ENCODE measurements at regions not wholly inside any gene's neighbourhood (a gene's known extent, or its start where the extent isn't known, plus 50 kb on each side); places are given as distances from the start of the nearest gene placed in this dataset.
"Not testable (repeated sequence)": the region's sequence is repeated elsewhere in the genome, so short reads cannot be mapped to it uniquely, and the experiment has no call there.

GRCh38 chr11:129747071-129747470 lies 68.6 kb upstream of the TMEM45B start:
- H3K27me3 ChIP-seq (replicated peaks; ENCODE audit: control insufficient read depth, insufficient read depth, low read length, poor library complexity, severe bottlenecking), result no peaks in the 10 kb centered on the region
- DNase-seq, result no peak
- peaks cover 8% of the 10 kb centered on the region for H3K4me1 ChIP-seq (ENCODE audit: control insufficient read depth, insufficient read depth, low read length, poor library complexity, severe bottlenecking)
- H3K4me3 ChIP-seq (ENCODE audit: insufficient read depth, low read depth, low read length, poor library complexity, severe bottlenecking), result no peak overlapping the region
- H3K9me3 ChIP-seq (ENCODE audit: control insufficient read depth, low read length), result no peaks in the 10 kb centered on the region
- no peaks in the 10 kb centered on the region for H3K36me3 ChIP-seq (ENCODE audit: control insufficient read depth, insufficient read depth, low read length)
- H3K27ac ChIP-seq (ENCODE audit: insufficient read depth, low read length, poor library complexity, severe bottlenecking), result no peak overlapping the region

- Histone ChIP-seq H3K9me3 (ENCODE audit: control insufficient read depth, low read length) (no peaks in the 10 kb centered on the region), H3K4me3 (ENCODE audit: insufficient read depth, low read depth, low read length, poor library complexity, severe bottlenecking) (no peak overlapping the region), H3K36me3 (ENCODE audit: control insufficient read depth, insufficient read depth, low read length) (no peaks in the 10 kb centered on the region), H3K27ac (ENCODE audit: insufficient read depth, low read length, poor library complexity, severe bottlenecking) (no peak overlapping the region), H3K27me3 (replicated peaks; ENCODE audit: control insufficient read depth, insufficient read depth, low read length, poor library complexity, severe bottlenecking) (no peaks in the 10 kb centered on the region), H3K4me1 (ENCODE audit: control insufficient read depth, insufficient read depth, low read length, poor library complexity, severe bottlenecking) (peaks cover 8% of the 10 kb centered on the region)
- DNase-seq, result no peak
These were observed 66.5 kb upstream of the TMEM45B start for GRCh38 chr11:129749141-129749540.

GRCh38 chr11:129750343-129751292 lies 65.0 kb upstream of the TMEM45B start:
- Histone ChIP-seq H3K4me3 (ENCODE audit: insufficient read depth, low read depth, low read length, poor library complexity, severe bottlenecking) (peak overlapping the region; percentile 36), H3K27me3 (replicated peaks; ENCODE audit: control insufficient read depth, insufficient read depth, low read length, poor library complexity, severe bottlenecking) (no peaks in the 10 kb centered on the region), H3K9me3 (ENCODE audit: control insufficient read depth, low read length) (no peaks in the 10 kb centered on the region), H3K4me1 (ENCODE audit: control insufficient read depth, insufficient read depth, low read length, poor library complexity, severe bottlenecking) (peaks cover 8% of the 10 kb centered on the region), H3K27ac (ENCODE audit: insufficient read depth, low read length, poor library complexity, severe bottlenecking) (no peak overlapping the region), H3K36me3 (ENCODE audit: control insufficient read depth, insufficient read depth, low read length) (no peaks in the 10 kb centered on the region)
- DNase-seq, result peak; percentile 52 to 67 (median 54)

DNA sequence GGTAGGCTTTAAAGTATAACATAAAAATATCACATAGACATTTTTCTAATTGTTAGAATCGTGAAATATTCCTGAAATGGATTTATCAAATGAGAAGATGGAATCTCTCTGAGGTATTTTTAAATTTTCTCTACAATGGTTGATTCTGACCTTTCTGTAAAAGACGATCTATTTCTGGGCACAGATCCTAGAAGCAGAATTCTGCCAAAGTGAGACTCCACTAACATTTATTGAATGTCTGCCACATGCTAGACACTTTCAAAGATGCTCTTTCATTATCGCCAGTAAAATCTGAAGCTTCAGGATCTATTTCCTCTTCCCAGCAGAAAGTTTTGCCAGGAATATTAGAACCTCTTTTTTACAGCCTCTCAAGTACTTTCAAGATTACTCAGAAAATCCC lies 64.1 kb upstream of the TMEM45B start:
- no peaks in the 10 kb centered on the region for H3K36me3 ChIP-seq (ENCODE audit: control insufficient read depth, insufficient read depth, low read length)
- H3K27me3 ChIP-seq (replicated peaks; ENCODE audit: control insufficient read depth, insufficient read depth, low read length, poor library complexity, severe bottlenecking), result no peaks in the 10 kb centered on the region
- no peaks in the 10 kb centered on the region for H3K9me3 ChIP-seq (ENCODE audit: control insufficient read depth, low read length)
- H3K4me3 ChIP-seq (ENCODE audit: insufficient read depth, low read depth, low read length, poor library complexity, severe bottlenecking), result no peak overlapping the region
- no peak overlapping the region for H3K27ac ChIP-seq (ENCODE audit: insufficient read depth, low read length, poor library complexity, severe bottlenecking)
- H3K4me1 ChIP-seq (ENCODE audit: control insufficient read depth, insufficient read depth, low read length, poor library complexity, severe bottlenecking), result peaks cover 8% of the 10 kb centered on the region
- DNase-seq, result no peak

GRCh38 chr11:129763569-129763968 lies 52.1 kb upstream of the TMEM45B start:
- not testable (repeated sequence) for H3K27ac ChIP-seq (ENCODE audit: insufficient read depth, low read length, poor library complexity, severe bottlenecking); H3K27me3 ChIP-seq (replicated peaks; ENCODE audit: control insufficient read depth, insufficient read depth, low read length, poor library complexity, severe bottlenecking); H3K9me3 ChIP-seq (ENCODE audit: control insufficient read depth, low read length); H3K36me3 ChIP-seq (ENCODE audit: control insufficient read depth, insufficient read depth, low read length); DNase-seq; H3K4me3 ChIP-seq (ENCODE audit: insufficient read depth, low read depth, low read length, poor library complexity, severe bottlenecking); H3K4me1 ChIP-seq (ENCODE audit: control insufficient read depth, insufficient read depth, low read length, poor library complexity, severe bottlenecking)

DNA sequence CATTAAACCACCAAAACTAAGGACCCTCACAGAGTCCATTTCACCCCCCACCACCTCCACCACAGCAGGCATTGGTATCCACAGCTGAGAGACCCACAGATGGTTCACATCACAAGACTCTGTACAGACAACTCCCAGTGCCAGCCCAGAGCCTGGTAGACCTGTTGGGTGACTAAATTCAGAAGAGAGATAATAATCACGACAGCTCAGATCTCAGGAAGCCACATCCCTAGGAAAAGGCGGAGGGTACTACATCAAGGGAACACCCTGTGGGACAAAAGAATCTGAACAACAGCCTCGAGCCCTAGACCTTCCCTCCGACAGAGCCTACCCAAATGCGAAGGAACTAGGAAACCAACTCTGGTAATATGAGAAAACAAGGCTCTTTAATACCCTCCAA lies 51.4 kb upstream of the TMEM45B start:
- H3K36me3 ChIP-seq (ENCODE audit: control insufficient read depth, insufficient read depth, low read length); H3K27me3 ChIP-seq (replicated peaks; ENCODE audit: control insufficient read depth, insufficient read depth, low read length, poor library complexity, severe bottlenecking); H3K27ac ChIP-seq (ENCODE audit: insufficient read depth, low read length, poor library complexity, severe bottlenecking): not testable (repeated sequence)

More for the DNA sequence above, 51.4 kb upstream of the TMEM45B start:
- not testable (repeated sequence) for DNase-seq; H3K9me3 ChIP-seq (ENCODE audit: control insufficient read depth, low read length); H3K4me1 ChIP-seq (ENCODE audit: control insufficient read depth, insufficient read depth, low read length, poor library complexity, severe bottlenecking); H3K4me3 ChIP-seq (ENCODE audit: insufficient read depth, low read depth, low read length, poor library complexity, severe bottlenecking)
